Thymus (tissue), 11 donors: ENCODE measurements at regions not wholly inside any gene's neighbourhood (a gene's known extent, or its start where the extent isn't known, plus 50 kb on each side); places are given as distances from the start of the nearest gene placed in this dataset.

Experiments
- DNase-seq, 9 donors: peaks; one replicate each; pipeline ENCODE4 v3.0.0-alpha.2; 2013; ENCODE audit warnings: low spot score in 9 of 9, low read depth in 6 of 9, missing footprints in 1 of 9
- H3K27ac ChIP-seq, 2 donors: one replicate each; pipeline ENCODE4 v1.5.1; 2013; ENCODE audit warnings: control low read depth in 1 of 2, low read depth in 1 of 2, low read length in 1 of 2, mild to moderate bottlenecking in 1 of 2, moderate library complexity in 1 of 2
- H3K27me3 ChIP-seq, 2 donors: one replicate each; pipeline ENCODE4 v1.5.1; 2013; ENCODE audit warnings: low read length in 1 of 2; ENCODE audit not compliant: control insufficient read depth in 2 of 2, insufficient read depth in 1 of 2
- H3K36me3 ChIP-seq, 2 donors: one replicate each; pipeline ENCODE4 v1.5.1; 2013; ENCODE audit warnings: low read length in 1 of 2, mild to moderate bottlenecking in 1 of 2, moderate library complexity in 1 of 2; ENCODE audit not compliant: control insufficient read depth in 2 of 2, insufficient read depth in 2 of 2
- H3K4me1 ChIP-seq, 2 donors: one replicate each; pipeline ENCODE4 v1.5.1; 2013; ENCODE audit warnings: low read length in 2 of 2; ENCODE audit not compliant: control insufficient read depth in 2 of 2, insufficient read depth in 2 of 2
- H3K4me3 ChIP-seq, 2 donors: one replicate each; pipeline ENCODE4 v1.5.1; 2013; ENCODE audit warnings: low read length in 2 of 2, control low read depth in 1 of 2, mild to moderate bottlenecking in 1 of 2
- H3K9me3 ChIP-seq, 2 donors: one replicate each; pipeline ENCODE4 v1.5.1; 2013; ENCODE audit warnings: low read length in 1 of 2, mild to moderate bottlenecking in 1 of 2; ENCODE audit not compliant: control insufficient read depth in 2 of 2, insufficient read depth in 1 of 2
- WGBS: extraction: QIAGEN DNeasy Blood & Tissue Kit; methylation state at CpG from one replicate; pipeline ENCODE4 v1.1.7; 2013; 5-methylcytosine and 5-hydroxymethylcytosine counted together
- donor health status: healthy.

- Histone ChIP-seq H3K27me3 (no peaks in the 10 kb centered on the region), H3K27ac (no peak overlapping the region), H3K4me1 (peaks cover 0 to 12% of the 10 kb centered on the region in 2 donors), H3K36me3 (no peaks in the 10 kb centered on the region), H3K4me3 (no peak overlapping the region), H3K9me3 (no peaks in the 10 kb centered on the region)
- no peak for DNase-seq
- WGBS: 96% methylated on average over 2 of the region's 2 CpGs
These were observed 220.8 kb downstream of the MID1IP1 start for GRCh38 chrX:39022106-39022505.

GRCh38 chrX:39029221-39029620 is 228.0 kb downstream of the MID1IP1 start:
- Histone ChIP-seq H3K27ac (no peak overlapping the region), H3K9me3 (peaks cover 0 to 8% of the 10 kb centered on the region in 2 donors), H3K4me3 (no peak overlapping the region), H3K36me3 (no peaks in the 10 kb centered on the region), H3K27me3 (no peaks in the 10 kb centered on the region), H3K4me1 (no peaks in the 10 kb centered on the region)
- WGBS: 94% methylated on average over 2 of the region's 2 CpGs
- no peak for DNase-seq

- H3K27me3 ChIP-seq: no peaks in the 10 kb centered on the region
- no peak overlapping the region for H3K4me3 ChIP-seq
- H3K27ac ChIP-seq: no peak overlapping the region
- no peak for DNase-seq
- H3K36me3 ChIP-seq: no peaks in the 10 kb centered on the region
- no peaks in the 10 kb centered on the region for H3K4me1 ChIP-seq
- whole genome bisulfite sequencing: 98% methylated on average over 2 of the region's 2 CpGs
- H3K9me3 ChIP-seq: peaks cover 0 to 11% of the 10 kb centered on the region in 2 donors
These were observed 229.4 kb downstream of the MID1IP1 start for GRCh38 chrX:39030636-39031035.

DNA sequence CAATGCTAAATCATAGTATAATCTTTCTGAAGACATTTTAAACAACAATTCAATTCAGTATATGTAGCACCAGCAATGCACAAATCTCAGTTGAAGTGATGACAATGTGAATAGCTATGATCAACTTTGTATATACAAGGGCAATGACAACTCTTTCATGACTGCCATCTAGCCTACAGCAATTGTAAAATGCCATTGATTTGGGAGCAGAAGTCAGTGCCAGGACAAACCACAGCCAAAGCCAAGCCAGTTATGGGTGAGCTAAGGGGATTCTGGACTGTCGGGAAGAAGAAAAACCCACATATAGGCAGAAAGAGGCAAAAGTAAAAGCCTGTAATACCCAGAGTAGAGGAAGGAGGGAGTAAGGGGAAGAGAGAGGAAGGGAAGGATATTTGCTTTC is 238.6 kb downstream of the MID1IP1 start:
- DNase-seq: no peak
- Histone ChIP-seq H3K4me1 (no peaks in the 10 kb centered on the region), H3K9me3 (no peaks in the 10 kb centered on the region), H3K4me3 (no peak overlapping the region), H3K36me3 (no peaks in the 10 kb centered on the region), H3K27ac (no peak overlapping the region), H3K27me3 (no peaks in the 10 kb centered on the region)
- 100% methylated on average over 1 of the region's 1 CpG for WGBS

DNA sequence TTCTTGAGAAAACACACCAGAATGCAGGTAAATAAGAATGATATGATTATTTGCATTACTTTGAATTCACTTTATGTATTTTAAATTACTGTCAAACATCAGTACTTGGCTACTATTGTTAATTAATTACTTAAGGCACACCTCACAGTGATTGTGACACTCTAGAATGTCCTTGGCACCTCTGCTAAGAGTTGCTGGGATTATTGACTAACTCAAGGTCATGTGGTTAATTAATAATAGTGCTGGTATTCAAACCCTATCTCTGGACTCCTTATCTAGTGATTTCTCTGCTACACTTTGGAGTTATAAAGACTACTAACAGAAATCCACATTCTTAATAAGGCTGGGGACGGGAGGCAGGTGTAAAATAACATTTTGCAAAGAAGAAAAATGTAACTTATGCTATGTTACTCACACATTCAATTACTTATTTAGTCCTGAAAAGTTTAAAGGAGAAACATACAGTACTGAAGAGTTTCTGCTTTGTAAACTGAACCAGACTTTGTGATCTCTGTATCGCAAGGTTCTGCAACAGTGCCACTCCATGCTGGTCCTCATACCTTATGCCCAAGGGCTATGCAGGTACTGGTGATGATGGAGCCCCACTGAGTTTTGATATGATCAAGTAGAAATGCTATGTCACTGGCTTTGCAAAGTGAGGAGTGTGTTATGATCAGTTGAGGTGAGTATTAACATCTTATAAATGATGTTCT is 242.7 kb downstream of the MID1IP1 start:
- Histone ChIP-seq H3K27me3 (no peaks in the 10 kb centered on the region), H3K4me3 (no peak overlapping the region), H3K36me3 (no peaks in the 10 kb centered on the region), H3K9me3 (no peaks in the 10 kb centered on the region), H3K27ac (no peak overlapping the region), H3K4me1 (no peaks in the 10 kb centered on the region)
- 97% methylated on average over 2 of the region's 2 CpGs for WGBS
- DNase-seq: no peak

GRCh38 chrX:39047174-39047573 is 245.9 kb downstream of the MID1IP1 start:
- DNase-seq: no peak
- Histone ChIP-seq H3K4me1 (no peaks in the 10 kb centered on the region), H3K9me3 (no peaks in the 10 kb centered on the region), H3K36me3 (no peaks in the 10 kb centered on the region), H3K4me3 (no peak overlapping the region), H3K27ac (no peak overlapping the region), H3K27me3 (no peaks in the 10 kb centered on the region)
- WGBS: 100% methylated on average over 2 of the region's 2 CpGs

DNA sequence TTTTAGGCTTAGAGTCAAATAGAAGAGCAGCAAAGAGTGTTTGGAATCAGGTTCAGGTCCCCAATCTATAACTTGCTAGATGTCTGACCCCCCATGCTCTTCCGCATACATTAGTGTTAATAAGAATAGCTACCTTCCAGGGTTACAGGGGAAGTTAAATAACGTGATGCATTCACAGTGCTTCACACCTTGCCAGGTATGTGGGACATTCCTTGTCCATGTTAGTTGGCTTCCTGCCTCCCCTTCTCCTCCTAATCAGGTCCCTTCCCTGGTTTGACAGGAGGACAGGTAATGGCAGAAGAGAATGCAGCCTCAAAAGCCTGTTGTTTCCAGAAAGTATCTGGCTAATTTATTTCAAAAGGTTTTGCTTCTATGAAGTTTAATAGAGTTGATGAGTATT is 248.7 kb downstream of the MID1IP1 start:
- H3K27me3 ChIP-seq: no peaks in the 10 kb centered on the region
- H3K36me3 ChIP-seq: no peaks in the 10 kb centered on the region
- no peaks in the 10 kb centered on the region for H3K4me1 ChIP-seq
- WGBS: 93% methylated on average over 2 of the region's 2 CpGs
- H3K27ac ChIP-seq: no peak overlapping the region
- no peaks in the 10 kb centered on the region for H3K9me3 ChIP-seq
- H3K4me3 ChIP-seq: no peak overlapping the region
- no peak for DNase-seq

DNA sequence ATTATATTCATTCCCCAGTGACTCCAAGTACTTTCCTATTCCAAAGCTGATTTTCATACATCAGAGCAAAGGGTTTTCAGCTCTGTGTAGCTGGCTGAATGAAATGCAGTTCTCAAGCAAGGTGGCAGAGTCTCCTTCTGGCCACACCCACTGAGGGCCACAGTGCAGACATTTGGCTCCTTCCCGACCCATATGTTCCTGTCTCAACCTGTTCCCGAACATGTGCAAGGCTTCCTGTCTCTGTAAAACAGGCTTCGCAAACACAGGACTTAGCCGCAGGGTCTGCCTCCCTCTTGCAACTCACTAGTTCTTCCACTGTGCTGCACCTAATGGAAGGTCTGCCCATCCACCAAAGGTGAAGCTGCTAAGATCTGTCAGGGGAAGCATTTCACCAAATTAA is 249.2 kb downstream of the MID1IP1 start:
- Histone ChIP-seq H3K27ac (no peak overlapping the region), H3K36me3 (no peaks in the 10 kb centered on the region), H3K9me3 (no peaks in the 10 kb centered on the region), H3K4me1 (no peaks in the 10 kb centered on the region), H3K4me3 (no peak overlapping the region), H3K27me3 (no peaks in the 10 kb centered on the region)
- DNase-seq: no peak
- WGBS: 88% methylated on average over 4 of the region's 4 CpGs

DNA sequence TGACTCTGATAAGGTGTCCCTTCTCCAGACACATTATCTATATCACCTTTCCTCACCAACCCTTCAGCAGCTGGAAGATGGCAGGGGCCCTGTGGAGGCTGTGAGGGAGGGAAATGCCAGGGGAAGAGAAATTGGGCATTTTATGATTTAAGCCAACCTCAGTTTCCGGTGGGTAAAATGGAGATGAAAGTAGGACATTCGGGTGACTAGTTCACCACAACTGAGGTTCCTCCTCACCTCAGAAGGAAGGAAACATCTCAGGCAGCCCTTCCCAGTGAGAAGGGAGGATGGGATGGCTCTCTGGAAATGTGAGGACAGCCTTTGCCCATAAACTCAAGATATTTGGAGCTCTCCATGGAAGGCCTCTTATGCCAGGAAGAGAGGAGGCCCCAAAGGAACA is 251.5 kb downstream of the MID1IP1 start:
- Histone ChIP-seq H3K4me1 (no peaks in the 10 kb centered on the region), H3K36me3 (no peaks in the 10 kb centered on the region), H3K9me3 (no peaks in the 10 kb centered on the region), H3K4me3 (no peak overlapping the region), H3K27ac (no peak overlapping the region), H3K27me3 (no peaks in the 10 kb centered on the region)
- 66% methylated on average over 2 of the region's 2 CpGs for WGBS
- DNase-seq: no peak
